Cardiac muscle cell (in vitro differentiated cells and primary cell): ENCODE measurements at regions not wholly inside any gene's neighbourhood (a gene's known extent, or its start where the extent isn't known, plus 50 kb on each side); places are given as distances from the start of the nearest gene placed in this dataset.
"Not testable (repeated sequence)": the region's sequence is repeated elsewhere in the genome, so short reads cannot be mapped to it uniquely, and the experiment has no call there.

Experiments used
- DNase-seq, 2 donors: peaks; one replicate each; pipeline versions ENCODE4 v3.0.0 to v3.0.0-alpha.2; 2010 to 2017; ENCODE audit warnings: low read depth in 1 of 2, low spot score in 1 of 2
- H3K27ac ChIP-seq: fragments of 200-600 bp; sonication (generic); 2 replicates; pipeline ENCODE4 v1.5.1; 2016
- H3K27me3 ChIP-seq: fragments of 200-600 bp; sonication (generic); 2 replicates; pipeline ENCODE4 v1.6.0; 2016; ENCODE audit warnings: control low read depth
- H3K36me3 ChIP-seq: fragments of 200-600 bp; sonication (generic); 2 replicates; pipeline ENCODE4 v1.5.1; 2016; ENCODE audit warnings: control low read depth
- H3K4me1 ChIP-seq: fragments of 200-600 bp; sonication (generic); 2 replicates; pipeline ENCODE4 v1.8.1; 2017; ENCODE audit warnings: low read depth, mild to moderate bottlenecking, mixed run types
- H3K4me3 ChIP-seq: fragments of 200-600 bp; sonication (generic); 2 replicates; pipeline ENCODE4 v1.5.1; 2016; ENCODE audit warnings: mild to moderate bottlenecking
- H3K9me3 ChIP-seq: fragments of 200-600 bp; sonication (generic); 2 replicates; pipeline ENCODE4 v1.5.1; 2017; ENCODE audit warnings: low read depth, mild to moderate bottlenecking, control low read depth
- TF ChIP-seq, protein P1 (sequence below): IDR thresholded peaks from 2 replicates; pipeline ENCODE4 v1.5.1; 2012; ENCODE audit warnings: low read depth, mild to moderate bottlenecking, low read length

DNA sequence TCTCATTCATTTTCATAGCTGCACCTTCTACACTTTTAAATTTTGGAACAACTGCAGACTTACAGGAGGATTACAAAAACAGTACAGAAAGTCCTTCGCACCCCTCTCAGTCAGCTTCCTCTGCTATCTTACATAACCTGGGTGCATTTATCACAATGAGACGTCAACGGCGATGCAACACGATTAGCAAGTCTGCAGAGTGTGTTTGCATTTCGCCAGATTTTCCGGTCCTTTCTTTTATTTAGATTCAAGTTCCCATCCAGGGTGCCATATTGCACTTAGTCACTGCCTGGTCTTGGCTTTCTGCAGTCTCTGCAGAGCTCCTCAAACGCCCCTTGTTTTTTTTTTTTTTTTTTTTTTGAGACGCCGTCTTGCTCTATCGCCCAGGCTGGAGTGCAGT, 85.9 kb downstream of the ASMT start:
- Histone ChIP-seq H3K4me3 (no peak overlapping the region), H3K27me3 (no peaks in the 10 kb centered on the region), H3K9me3 (no peaks in the 10 kb centered on the region), H3K36me3 (no peaks in the 10 kb centered on the region), H3K4me1 (no peaks in the 10 kb centered on the region), H3K27ac (no peak overlapping the region)
- DNase-seq: no peak
- TF ChIP-seq, protein P1, sequence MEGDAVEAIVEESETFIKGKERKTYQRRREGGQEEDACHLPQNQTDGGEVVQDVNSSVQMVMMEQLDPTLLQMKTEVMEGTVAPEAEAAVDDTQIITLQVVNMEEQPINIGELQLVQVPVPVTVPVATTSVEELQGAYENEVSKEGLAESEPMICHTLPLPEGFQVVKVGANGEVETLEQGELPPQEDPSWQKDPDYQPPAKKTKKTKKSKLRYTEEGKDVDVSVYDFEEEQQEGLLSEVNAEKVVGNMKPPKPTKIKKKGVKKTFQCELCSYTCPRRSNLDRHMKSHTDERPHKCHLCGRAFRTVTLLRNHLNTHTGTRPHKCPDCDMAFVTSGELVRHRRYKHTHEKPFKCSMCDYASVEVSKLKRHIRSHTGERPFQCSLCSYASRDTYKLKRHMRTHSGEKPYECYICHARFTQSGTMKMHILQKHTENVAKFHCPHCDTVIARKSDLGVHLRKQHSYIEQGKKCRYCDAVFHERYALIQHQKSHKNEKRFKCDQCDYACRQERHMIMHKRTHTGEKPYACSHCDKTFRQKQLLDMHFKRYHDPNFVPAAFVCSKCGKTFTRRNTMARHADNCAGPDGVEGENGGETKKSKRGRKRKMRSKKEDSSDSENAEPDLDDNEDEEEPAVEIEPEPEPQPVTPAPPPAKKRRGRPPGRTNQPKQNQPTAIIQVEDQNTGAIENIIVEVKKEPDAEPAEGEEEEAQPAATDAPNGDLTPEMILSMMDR: no peak

DNA sequence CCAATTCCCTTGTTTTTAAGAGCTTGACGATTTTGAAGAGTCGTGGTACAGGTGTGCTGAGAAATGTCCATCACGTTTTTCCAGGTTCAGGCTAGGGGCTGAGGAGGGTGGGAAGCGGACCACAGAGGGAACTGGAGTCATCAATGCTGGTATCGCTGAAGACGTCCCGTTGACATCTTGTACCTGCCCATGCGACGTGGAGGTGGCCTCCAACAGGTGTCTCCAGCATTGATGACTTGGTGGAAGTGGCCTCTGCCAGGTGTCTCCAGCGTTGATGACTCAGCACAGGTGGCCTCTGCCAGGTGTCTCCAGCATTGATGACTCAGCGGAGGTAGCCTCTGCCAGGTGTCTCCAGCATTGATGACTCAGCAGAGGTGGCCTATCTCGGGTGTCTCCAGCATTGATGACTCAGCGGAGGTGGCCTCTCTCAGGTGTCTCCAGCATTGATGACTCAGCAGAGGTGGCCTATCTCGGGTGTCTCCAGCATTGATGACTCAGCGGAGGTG, 86.6 kb downstream of the ASMT start:
- H3K9me3 ChIP-seq, H3K4me3 ChIP-seq, H3K36me3 ChIP-seq, H3K27ac ChIP-seq, H3K4me1 ChIP-seq, DNase-seq, H3K27me3 ChIP-seq: not testable (repeated sequence)

DNA sequence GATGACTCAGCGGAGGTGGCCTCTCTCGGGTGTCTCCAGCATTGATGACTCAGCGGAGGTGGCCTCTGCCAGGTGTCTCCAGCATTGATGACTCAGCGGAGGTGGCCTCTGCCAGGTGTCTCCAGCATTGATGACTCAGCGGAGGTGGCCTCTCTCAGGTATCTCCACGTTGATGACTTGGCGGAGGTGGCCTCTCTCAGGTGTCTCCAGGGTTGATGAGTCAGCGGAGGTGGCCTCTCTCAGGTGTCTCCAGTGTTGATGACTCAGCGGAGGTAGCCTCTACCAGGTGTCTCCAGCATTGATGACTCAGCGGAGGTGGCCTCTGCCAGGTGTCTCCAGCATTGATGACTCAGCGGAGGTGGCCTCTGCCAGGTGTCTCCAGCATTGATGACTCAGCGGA, 87.3 kb downstream of the ASMT start:
- not testable (repeated sequence) for H3K4me3 ChIP-seq, H3K36me3 ChIP-seq, H3K9me3 ChIP-seq, H3K27ac ChIP-seq, DNase-seq, H3K27me3 ChIP-seq, H3K4me1 ChIP-seq

DNA sequence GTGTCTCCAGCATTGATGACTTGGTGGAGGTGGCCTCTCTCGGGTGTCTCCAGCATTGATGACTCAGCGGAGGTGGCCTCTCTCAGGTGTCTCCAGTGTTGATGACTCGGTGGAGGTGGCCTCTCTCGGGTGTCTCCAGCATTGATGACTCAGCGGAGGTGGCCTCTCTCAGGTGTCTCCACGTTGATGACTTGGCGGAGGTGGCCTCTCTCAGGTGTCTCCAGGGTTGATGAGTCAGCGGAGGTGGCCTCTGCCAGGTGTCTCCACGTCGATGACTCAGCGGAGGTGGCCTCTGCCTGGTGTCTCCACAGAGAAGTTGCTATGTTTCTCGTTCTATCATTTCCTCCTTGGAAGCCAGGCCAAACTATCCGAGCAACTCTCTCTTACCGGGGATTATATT, 87.7 kb downstream of the ASMT start:
- H3K27ac ChIP-seq, H3K4me3 ChIP-seq, H3K9me3 ChIP-seq, DNase-seq, H3K36me3 ChIP-seq, H3K27me3 ChIP-seq, H3K4me1 ChIP-seq: not testable (repeated sequence)

DNA sequence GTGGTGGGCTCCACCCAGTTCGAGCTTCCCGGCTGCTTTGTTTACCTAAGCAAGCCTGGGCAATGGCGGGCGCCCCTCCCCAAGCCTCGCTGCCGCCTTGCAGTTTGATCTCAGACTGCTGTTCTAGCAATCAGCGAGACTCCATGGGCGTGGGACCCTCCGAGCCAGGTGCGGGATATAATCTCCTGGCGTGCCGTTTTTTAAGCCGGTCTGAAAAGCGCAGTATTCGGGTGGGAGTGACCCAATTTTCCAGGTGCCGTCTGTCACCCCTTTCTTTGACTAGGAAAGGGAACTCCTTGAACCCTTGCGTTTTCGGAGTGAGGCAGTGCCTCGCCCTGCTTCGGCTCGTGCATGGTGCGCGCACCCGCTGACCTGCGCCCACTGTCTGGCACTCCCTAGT, 94.4 kb downstream of the ASMT start:
- H3K4me1 ChIP-seq, H3K4me3 ChIP-seq, H3K36me3 ChIP-seq, H3K27ac ChIP-seq, H3K9me3 ChIP-seq, DNase-seq, H3K27me3 ChIP-seq: not testable (repeated sequence)

DNA sequence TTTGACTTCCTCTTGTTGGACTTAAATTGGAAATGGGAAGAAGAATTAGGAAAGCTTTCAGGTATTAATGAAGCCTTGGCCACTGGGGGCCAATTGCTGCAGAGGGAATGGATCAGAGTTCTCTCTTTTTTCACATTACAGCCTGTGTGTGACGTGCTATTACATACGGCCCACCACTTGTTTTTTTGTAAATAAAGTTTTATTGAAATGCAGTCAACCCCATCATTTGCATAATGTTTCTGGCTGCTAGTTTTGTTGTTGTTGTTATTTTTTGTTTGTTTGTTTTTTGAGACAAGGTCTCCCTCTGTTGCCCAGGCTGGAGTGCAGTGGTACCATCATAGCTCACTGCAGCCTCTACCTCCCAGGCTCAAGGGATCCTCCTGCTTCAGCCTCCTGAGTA, 98.4 kb downstream of the ASMT start:
- no peaks in the 10 kb centered on the region for H3K27me3 ChIP-seq
- H3K36me3 ChIP-seq: no peaks in the 10 kb centered on the region
- no peak overlapping the region for H3K4me3 ChIP-seq
- no peak for DNase-seq
- H3K4me1 ChIP-seq: no peaks in the 10 kb centered on the region
- no peak overlapping the region for H3K27ac ChIP-seq
- TF ChIP-seq, protein P1: no peak
- H3K9me3 ChIP-seq: no peaks in the 10 kb centered on the region

DNA sequence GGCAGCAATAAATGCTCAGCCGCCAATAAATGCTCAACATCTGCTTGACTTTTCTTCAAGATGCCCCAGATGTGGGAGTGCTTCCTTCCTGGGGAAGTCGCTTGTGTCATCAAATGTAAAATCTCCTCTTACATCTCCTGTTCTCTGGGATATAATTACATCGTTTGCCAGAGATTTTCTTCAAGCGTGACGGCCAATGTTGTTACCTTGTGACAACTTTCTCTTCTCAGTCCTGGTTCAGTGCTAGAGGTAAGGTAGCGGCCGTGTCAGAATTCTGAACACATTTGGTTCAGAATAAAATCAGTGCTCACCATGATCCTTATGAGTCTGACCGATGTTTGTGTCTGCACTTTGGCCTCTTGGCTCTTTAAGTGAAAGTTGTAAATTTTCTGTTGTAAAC, 102.5 kb downstream of the ASMT start:
- H3K27me3 ChIP-seq: no peaks in the 10 kb centered on the region
- TF ChIP-seq, protein P1: no peak
- no peaks in the 10 kb centered on the region for H3K36me3 ChIP-seq
- no peaks in the 10 kb centered on the region for H3K9me3 ChIP-seq
- no peak for DNase-seq
- H3K27ac ChIP-seq: no peak overlapping the region
- H3K4me1 ChIP-seq: no peaks in the 10 kb centered on the region
- no peak overlapping the region for H3K4me3 ChIP-seq

DNA sequence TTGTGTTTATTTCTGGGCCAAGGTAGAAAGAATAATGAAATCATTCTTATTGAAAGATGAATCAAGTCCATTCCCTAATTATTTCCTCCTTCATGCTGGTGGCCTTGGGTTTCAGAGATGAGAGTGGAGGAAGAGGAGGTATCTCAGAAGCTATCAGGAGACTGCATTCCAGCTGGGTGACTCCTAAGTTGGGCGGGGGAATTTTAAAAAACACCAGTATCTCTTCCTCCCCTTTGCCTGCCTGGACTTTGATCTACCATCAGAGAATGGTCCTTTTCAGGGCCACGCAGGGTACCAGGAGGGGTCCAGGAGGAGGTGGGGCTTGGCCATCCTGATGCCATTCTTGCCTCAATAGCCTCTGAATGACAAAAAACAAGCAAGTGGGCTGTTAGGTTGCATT, 104.4 kb downstream of the ASMT start:
- Histone ChIP-seq H3K36me3 (no peaks in the 10 kb centered on the region), H3K9me3 (no peaks in the 10 kb centered on the region), H3K27me3 (no peaks in the 10 kb centered on the region), H3K4me3 (no peak overlapping the region), H3K4me1 (no peaks in the 10 kb centered on the region), H3K27ac (no peak overlapping the region)
- TF ChIP-seq, protein P1: no peak
- no peak for DNase-seq
